H1 (cell line): ENCODE measurements at regions not wholly inside any gene's neighbourhood (a gene's known extent, or its start where the extent isn't known, plus 50 kb on each side); places are given as distances from the start of the nearest gene placed in this dataset.

Experiments
- CTCF ChIA-PET: fragments of 300-600 bp; sonication (Branson Sonifier 250); formaldehyde crosslinking; loops from one replicate; lab custom pipeline; 2021; ENCODE audit not compliant: partially characterized antibody; lab: Charles Lee
- POLR2A ChIA-PET: fragments of 300-600 bp; sonication (Branson Sonifier 250); formaldehyde crosslinking; loops from one replicate; lab custom pipeline; 2021; ENCODE audit warnings: inconsistent platforms; ENCODE audit not compliant: partially characterized antibody; lab: Charles Lee
- DNase-seq, 2 experiments: peaks; one replicate each; pipeline versions ENCODE4 v3.0.0 to v3.0.0-alpha.2; 2010 to 2022; ENCODE audit warnings: low spot score in 2 of 2, low read depth in 1 of 2, mixed read lengths in 1 of 2
- FAIRE-seq: peaks from 2 replicates; lab custom pipeline; 2011; peaks lifted over from hg19 to GRCh38; lab: Jason Lieb, UNC
- H2AFZ ChIP-seq: 2 replicates; pipeline ENCODE4 v1.8.1; 2012; ENCODE audit warnings: low read length, inconsistent platforms
- H2AK5ac ChIP-seq: 2 replicates; pipeline ENCODE4 v1.6.1; 2013; ENCODE audit warnings: low read depth, low read length
- H2BK120ac ChIP-seq: replicated peaks from 2 replicates; pipeline ENCODE3; 2013; ENCODE audit warnings: low read depth, low read length, inconsistent platforms
- H2BK12ac ChIP-seq: 2 replicates; pipeline ENCODE4 v1.6.1; 2013; ENCODE audit warnings: low read depth, low read length
- H2BK15ac ChIP-seq: 2 replicates; pipeline ENCODE4 v1.6.1; 2013; ENCODE audit warnings: low read length
- H2BK20ac ChIP-seq: 2 replicates; pipeline ENCODE4 v1.6.1; 2013; ENCODE audit warnings: low read length
- H2BK5ac ChIP-seq: 2 replicates; pipeline ENCODE4 v1.6.1; 2013; ENCODE audit warnings: low read depth, low read length
- H3K14ac ChIP-seq: 2 replicates; pipeline ENCODE4 v1.6.1; 2013; ENCODE audit warnings: inconsistent platforms; ENCODE audit not compliant: insufficient read length
- H3K18ac ChIP-seq: 2 replicates; pipeline ENCODE4 v1.6.1; 2013; ENCODE audit warnings: low read length; ENCODE audit errors: extremely low read depth
- H3K23ac ChIP-seq: 2 replicates; pipeline ENCODE4 v1.6.1; 2013; ENCODE audit warnings: inconsistent platforms; ENCODE audit not compliant: insufficient read length
- H3K23me2 ChIP-seq: 2 replicates; pipeline ENCODE4 v1.6.1; 2013; ENCODE audit warnings: low read depth, low read length
- H3K27ac ChIP-seq: 2 replicates; pipeline ENCODE4 v1.6.1; 2011; ENCODE audit warnings: low read depth, low read length, inconsistent platforms
- H3K27me3 ChIP-seq, 4 experiments: replicated peaks in 1 of 4; 1 replicate in 1 of 4; 2 replicates in 3 of 4; pipeline versions ENCODE4 v1.6.1 to v1.8.1; 2011 to 2013; ENCODE audit warnings: low read length in 3 of 4, mild to moderate bottlenecking in 3 of 4, inconsistent platforms in 2 of 4, mixed read lengths in 2 of 4, moderate library complexity in 1 of 4; ENCODE audit not compliant: control insufficient read depth in 3 of 4, insufficient read depth in 3 of 4; ENCODE audit errors: extremely low read depth in 1 of 4
- H3K36me3 ChIP-seq, 4 experiments: 2 replicates each; pipeline versions ENCODE4 v1.6.1 to v1.8.1; 2011 to 2013; ENCODE audit warnings: mild to moderate bottlenecking in 4 of 4, low read length in 3 of 4, moderate library complexity in 2 of 4, control low read depth in 1 of 4, inconsistent platforms in 1 of 4; ENCODE audit not compliant: insufficient read depth in 4 of 4, control insufficient read depth in 2 of 4
- H3K4ac ChIP-seq: replicated peaks from 2 replicates; pipeline ENCODE3; 2013; ENCODE audit warnings: low read length, low read depth, mixed read lengths, inconsistent platforms; ENCODE audit not compliant: insufficient read length
- H3K4me1 ChIP-seq, 4 experiments: replicated peaks in 1 of 4; 1 replicate in 1 of 4; 2 replicates in 3 of 4; pipeline versions ENCODE4 v1.6.1 to v1.8.1; 2011 to 2013; ENCODE audit warnings: low read length in 3 of 4, inconsistent platforms in 2 of 4, mixed read lengths in 1 of 4; ENCODE audit not compliant: insufficient read depth in 4 of 4, control insufficient read depth in 3 of 4
- H3K4me2 ChIP-seq, 2 experiments: 2 replicates each; pipeline versions ENCODE4 v1.6.1 to v1.8.1; 2011 to 2013; ENCODE audit warnings: low read depth in 2 of 2, low read length in 2 of 2, control low read depth in 1 of 2, inconsistent platforms in 1 of 2, mild to moderate bottlenecking in 1 of 2; ENCODE audit not compliant: insufficient read depth in 1 of 2
- H3K4me3 ChIP-seq, 4 experiments: fragments of 200-600, 300-600 bp in 1 of 4; sonication (generic), shearing (Covaris generic), sonication (Bioruptor Twin) in 1 of 4; 2 replicates each; pipeline versions ENCODE4 v1.5.1 to v1.8.1; 2011 to 2016; ENCODE audit warnings: low read length in 4 of 4, low read depth in 3 of 4, control low read depth in 2 of 4, inconsistent platforms in 2 of 4, mild to moderate bottlenecking in 2 of 4, mixed read lengths in 1 of 4, moderate library complexity in 1 of 4; ENCODE audit not compliant: insufficient read depth in 2 of 4; ENCODE audit errors: extremely low read depth in 1 of 4
- H3K56ac ChIP-seq: replicated peaks from 2 replicates; pipeline ENCODE3; 2013; ENCODE audit warnings: low read depth, mild to moderate bottlenecking, mixed read lengths, low read length, inconsistent platforms; ENCODE audit not compliant: insufficient read length
- H3K79me1 ChIP-seq: 2 replicates; pipeline ENCODE4 v1.6.1; 2013; ENCODE audit warnings: low read depth, low read length, control low read depth
- H3K79me2 ChIP-seq, 2 experiments: 2 replicates each; pipeline versions ENCODE4 v1.6.1 to v1.8.1; 2012 to 2013; ENCODE audit warnings: low read length in 2 of 2, mild to moderate bottlenecking in 2 of 2, inconsistent platforms in 1 of 2; ENCODE audit not compliant: insufficient read depth in 2 of 2, control insufficient read depth in 1 of 2
- H3K9ac ChIP-seq, 4 experiments: replicated peaks in 1 of 4; 1 replicate in 1 of 4; 2 replicates in 3 of 4; pipeline versions ENCODE4 v1.6.1 to v1.8.1; 2011 to 2013; ENCODE audit warnings: low read depth in 3 of 4, low read length in 3 of 4, control low read depth in 2 of 4, mild to moderate bottlenecking in 2 of 4, moderate library complexity in 2 of 4, inconsistent platforms in 1 of 4; ENCODE audit errors: extremely low read depth in 1 of 4
- H3K9me3 ChIP-seq, 2 experiments: 2 replicates each; pipeline versions ENCODE4 v1.6.1 to v1.8.1; 2012 to 2013; ENCODE audit warnings: mild to moderate bottlenecking in 2 of 2, moderate library complexity in 2 of 2, control low read depth in 1 of 2, inconsistent platforms in 1 of 2, low read depth in 1 of 2, low read length in 1 of 2, mixed read lengths in 1 of 2; ENCODE audit not compliant: insufficient read depth in 2 of 2
- H4K20me1 ChIP-seq, 2 experiments: replicated peaks in 1 of 2; 2 replicates each; pipeline versions ENCODE3 to v1.8.1; 2011 to 2013; ENCODE audit warnings: inconsistent platforms in 2 of 2, low read length in 2 of 2, mild to moderate bottlenecking in 1 of 2; ENCODE audit not compliant: insufficient read depth in 2 of 2, control insufficient read depth in 1 of 2
- H4K5ac ChIP-seq: 2 replicates; pipeline ENCODE4 v1.6.1; 2013; ENCODE audit warnings: low read length, low read depth, mixed read lengths, inconsistent platforms; ENCODE audit not compliant: insufficient read length
- H4K8ac ChIP-seq: 2 replicates; pipeline ENCODE4 v1.8.0; 2013; ENCODE audit warnings: mild to moderate bottlenecking, moderate library complexity, low read length, inconsistent platforms; ENCODE audit not compliant: insufficient read depth; ENCODE audit errors: extremely low read depth
- H4K91ac ChIP-seq: replicated peaks from 2 replicates; pipeline ENCODE3; 2013; ENCODE audit warnings: low read length, mixed read lengths, inconsistent platforms; ENCODE audit not compliant: insufficient read length
- BACH1 ChIP-seq: IDR thresholded peaks from 2 replicates; pipeline ENCODE4 v1.6.1; 2012; ENCODE audit warnings: low read length, improper control_type of control experiment
- BCL11A ChIP-seq, 2 experiments: IDR thresholded peaks; one replicate each; pipeline ENCODE4 v1.6.1; 2011; ENCODE audit warnings: low read depth in 2 of 2, low read length in 2 of 2, mild to moderate bottlenecking in 2 of 2
- CTBP2 ChIP-seq: IDR thresholded peaks from 2 replicates; pipeline ENCODE4 v1.7.0; 2011; ENCODE audit warnings: borderline replicate concordance, mild to moderate bottlenecking, moderate library complexity, mixed read lengths, low read length; ENCODE audit not compliant: insufficient read depth, insufficient read length
- FOSL1 ChIP-seq: IDR thresholded peaks from 2 replicates; pipeline ENCODE4 v1.6.1; 2011; ENCODE audit warnings: mild to moderate bottlenecking, low read depth, low read length, moderate library complexity; ENCODE audit not compliant: insufficient read depth
- JUND ChIP-seq: IDR thresholded peaks from 2 replicates; pipeline ENCODE4 v1.6.1; 2011; ENCODE audit warnings: mild to moderate bottlenecking, improper control_type of control experiment, low read length
- KDM5A ChIP-seq: fragments of 200-600 bp; IDR thresholded peaks from 2 replicates; pipeline ENCODE4 v1.7.1; 2012; ENCODE audit warnings: mild to moderate bottlenecking, low read length, inconsistent platforms, mixed read lengths
- SIRT6 ChIP-seq: IDR thresholded peaks from one replicate; pipeline ENCODE4 v1.7.1; 2012; ENCODE audit warnings: low read length, inconsistent platforms
- TAF1 ChIP-seq: IDR thresholded peaks from 2 replicates; pipeline ENCODE4 v1.6.1; 2011; ENCODE audit warnings: mild to moderate bottlenecking, low read depth, low read length
- TEAD4 ChIP-seq: IDR thresholded peaks from 2 replicates; pipeline ENCODE4 v1.6.1; 2012; ENCODE audit warnings: low read depth, low read length, inconsistent platforms, mixed read lengths
- USF2 ChIP-seq: IDR thresholded peaks from 2 replicates; pipeline ENCODE4 v1.6.1; 2011; ENCODE audit warnings: low read length, improper control_type of control experiment
- YY1 ChIP-seq: IDR thresholded peaks from 2 replicates; pipeline ENCODE4 v1.6.1; 2011; ENCODE audit warnings: low read depth, mild to moderate bottlenecking, low read length
- WGBS, 2 experiments: shearing (Covaris generic) in 1 of 2; methylation state at CpG; one replicate each; pipeline versions ENCODE4 v1.1.6 to v1.1.7; 2013 to 2015; ENCODE audit warnings: low lambda C conversion rate in 2 of 2, mixed read lengths in 2 of 2, inconsistent platforms in 1 of 2, low coverage in 1 of 2, missing lambda C conversion rate in 1 of 2; ENCODE audit not compliant: insufficient replicate concordance in 2 of 2, insufficient coverage in 1 of 2, insufficient read length in 1 of 2; ENCODE audit errors: extremely low coverage in 1 of 2, missing lambda C conversion rate in 1 of 2; 5-methylcytosine and 5-hydroxymethylcytosine counted together
- TF ChIP-seq, protein P1 (sequence below), 3 experiments: IDR thresholded peaks; 1 replicate in 2 of 3; 2 replicates in 1 of 3; pipeline versions ENCODE4 v1.5.1 to v1.6.1; 2011; ENCODE audit warnings: low read length in 3 of 3, mild to moderate bottlenecking in 3 of 3, inconsistent platforms in 2 of 3, low read depth in 1 of 3, moderate library complexity in 1 of 3; ENCODE audit not compliant: insufficient read depth in 1 of 3; ENCODE audit errors: control extremely low read depth in 1 of 3

GRCh38 chr10:89074120-89074519 lies 83.5 kb downstream of the FAS start:
- Histone ChIP-seq H4K5ac (no peak overlapping the region), H4K91ac (no peak overlapping the region), H2AK5ac (no peak overlapping the region), H2BK120ac (no peak overlapping the region), H2BK12ac (no peak overlapping the region), H4K20me1 (no peaks in the 10 kb centered on the region), H3K27me3 (no peaks in the 10 kb centered on the region), H3K4me1 (no peaks in the 10 kb centered on the region; a peak in 1 of 7 replicates), H3K18ac (no peak overlapping the region), H2BK15ac (no peak overlapping the region), H3K56ac (no peak overlapping the region), H3K79me2 (no peaks in the 10 kb centered on the region), H2BK20ac (no peak overlapping the region), H3K27ac (no peak overlapping the region), H4K8ac (no peak overlapping the region), H2BK5ac (no peak overlapping the region), H3K4ac (no peak overlapping the region), H3K79me1 (no peaks in the 10 kb centered on the region), H3K14ac (no peak overlapping the region), H3K4me2 (no peak overlapping the region), H3K23me2 (no peaks in the 10 kb centered on the region), H3K9ac (no peak overlapping the region), H3K36me3 (no peaks in the 10 kb centered on the region), H3K4me3 (no peak overlapping the region), H2AFZ (peak overlapping the region; percentile 72; the same call in 1 of the 2 replicates), H3K23ac (no peak overlapping the region), H3K9me3 (no peaks in the 10 kb centered on the region)
- 90% methylated on average over 3 of the region's 3 CpGs; no CpG with 5 or more reads in 1 of the 2 experiments for WGBS, 2 experiments
- FAIRE-seq (no peak), DNase-seq (no peak)
- CTCF ChIA-PET = interaction anchor here (0.7 to 1.7 kb wide), 5 partner anchors 18 to 144 kb away, joined by 3 to 5 read pairs (median 3); no protein-coding TSS in a partner anchor
- POLR2A ChIA-PET = no interaction called here
- TF ChIP-seq BCL11A (IDR thresholded peaks at IDR 0.05; ENCODE audit: low read depth in 2 of 2, low read length in 2 of 2) (no peak), CTBP2 (no peak), TAF1 (no peak), USF2 (no peak), JUND (no peak), BACH1 (no peak), YY1 (no peak), FOSL1 (no peak), SIRT6 (no peak), TEAD4 (no peak), KDM5A (no peak)
- TF ChIP-seq, protein P1, sequence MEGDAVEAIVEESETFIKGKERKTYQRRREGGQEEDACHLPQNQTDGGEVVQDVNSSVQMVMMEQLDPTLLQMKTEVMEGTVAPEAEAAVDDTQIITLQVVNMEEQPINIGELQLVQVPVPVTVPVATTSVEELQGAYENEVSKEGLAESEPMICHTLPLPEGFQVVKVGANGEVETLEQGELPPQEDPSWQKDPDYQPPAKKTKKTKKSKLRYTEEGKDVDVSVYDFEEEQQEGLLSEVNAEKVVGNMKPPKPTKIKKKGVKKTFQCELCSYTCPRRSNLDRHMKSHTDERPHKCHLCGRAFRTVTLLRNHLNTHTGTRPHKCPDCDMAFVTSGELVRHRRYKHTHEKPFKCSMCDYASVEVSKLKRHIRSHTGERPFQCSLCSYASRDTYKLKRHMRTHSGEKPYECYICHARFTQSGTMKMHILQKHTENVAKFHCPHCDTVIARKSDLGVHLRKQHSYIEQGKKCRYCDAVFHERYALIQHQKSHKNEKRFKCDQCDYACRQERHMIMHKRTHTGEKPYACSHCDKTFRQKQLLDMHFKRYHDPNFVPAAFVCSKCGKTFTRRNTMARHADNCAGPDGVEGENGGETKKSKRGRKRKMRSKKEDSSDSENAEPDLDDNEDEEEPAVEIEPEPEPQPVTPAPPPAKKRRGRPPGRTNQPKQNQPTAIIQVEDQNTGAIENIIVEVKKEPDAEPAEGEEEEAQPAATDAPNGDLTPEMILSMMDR (IDR thresholded peaks at IDR 0.05; ENCODE audit: control extremely low read depth in 1 of 3, insufficient read depth in 1 of 3, low read depth in 1 of 3, low read length in 3 of 3) = no peak
